NCI-H526 treated with DMSO at 0.1 percent for 48 hours (cell line): ENCODE measurements at regions not wholly inside any gene's neighbourhood (a gene's known extent, or its start where the extent isn't known, plus 50 kb on each side); places are given as distances from the start of the nearest gene placed in this dataset.

ENCODE experiments used
- DNase-seq: peaks from one replicate; lab custom pipeline; 2025; lab: John Stamatoyannopoulos, UW

DNA sequence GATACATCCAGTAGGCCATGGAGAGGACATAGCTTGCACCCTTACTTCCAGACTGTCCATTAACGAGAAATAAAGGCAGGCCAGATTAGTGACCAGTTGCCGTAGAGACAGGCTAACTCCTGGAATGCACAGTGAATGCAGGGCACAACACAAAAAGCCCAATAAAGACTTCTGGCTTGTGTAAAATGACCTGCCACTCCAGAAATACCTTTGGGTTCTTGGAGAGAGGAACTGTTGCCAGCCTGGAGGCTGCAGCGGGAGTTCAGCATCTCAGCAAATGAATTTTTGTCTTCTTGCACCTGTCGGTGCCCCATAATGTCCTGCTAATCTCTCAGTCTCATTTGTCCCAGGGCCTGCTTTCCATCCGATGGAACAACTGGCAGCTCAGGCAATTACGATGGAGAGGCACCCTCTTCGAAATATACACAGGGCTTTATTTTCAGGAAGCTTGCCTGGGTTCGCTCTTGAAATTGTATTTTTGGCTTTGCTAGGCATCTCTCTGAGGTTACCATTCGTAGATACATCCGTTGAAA lies 538.8 kb upstream of the ZNF462 start:
- no peak for DNase-seq

DNA sequence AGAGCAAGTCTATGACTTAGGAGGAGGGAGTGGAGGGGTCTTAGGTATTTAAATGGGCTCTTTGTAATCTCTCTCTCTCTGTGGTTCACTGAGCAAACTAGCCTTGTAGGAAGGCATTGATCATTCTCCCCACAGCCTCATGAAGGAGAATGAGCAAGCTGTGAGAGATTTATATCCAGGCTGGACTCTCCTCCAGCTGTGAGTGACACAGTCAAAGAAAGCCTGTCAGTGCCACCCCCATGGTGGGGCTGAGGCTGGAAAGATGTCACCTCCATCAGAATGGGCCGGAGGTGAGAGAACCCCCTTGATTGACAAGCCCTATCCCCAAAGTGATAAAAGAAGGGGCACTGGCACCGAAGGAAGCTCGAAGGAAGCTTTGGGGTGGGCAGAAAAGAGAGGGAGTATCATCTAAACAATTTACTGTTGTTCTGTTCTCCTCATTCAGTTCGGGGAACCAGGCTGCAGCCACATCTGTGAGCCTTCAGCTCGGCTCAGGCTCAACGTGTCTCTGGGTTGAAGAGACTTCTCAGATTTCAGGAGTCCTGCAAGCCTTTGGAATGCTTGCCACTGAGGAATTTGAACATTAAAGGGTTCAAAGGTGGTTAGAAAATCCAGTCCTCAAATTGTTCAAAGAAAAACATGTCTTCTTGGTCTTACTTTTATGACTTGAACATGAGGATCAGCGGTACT lies 538.2 kb upstream of the ZNF462 start:
- no peak for DNase-seq

DNA sequence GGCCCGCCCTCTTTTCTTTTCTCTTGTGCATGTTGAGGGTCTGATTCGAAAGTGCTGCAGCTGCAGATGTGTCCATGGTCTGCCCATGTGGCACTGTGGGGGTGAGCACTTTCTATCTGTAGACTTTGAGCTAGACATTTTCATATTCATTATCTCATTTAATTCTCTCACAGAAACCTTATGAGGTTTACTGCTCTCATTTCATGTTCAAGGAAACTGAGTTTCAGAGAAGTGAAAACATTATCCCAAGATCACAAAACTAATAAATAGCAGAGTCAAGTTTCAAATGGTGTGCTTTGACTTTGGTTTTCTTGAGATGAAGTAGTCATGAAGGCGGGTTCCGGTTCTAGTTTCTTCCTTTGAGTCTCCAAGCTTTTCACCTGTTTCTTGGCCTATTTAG lies 536.5 kb upstream of the ZNF462 start:
- no peak for DNase-seq

DNA sequence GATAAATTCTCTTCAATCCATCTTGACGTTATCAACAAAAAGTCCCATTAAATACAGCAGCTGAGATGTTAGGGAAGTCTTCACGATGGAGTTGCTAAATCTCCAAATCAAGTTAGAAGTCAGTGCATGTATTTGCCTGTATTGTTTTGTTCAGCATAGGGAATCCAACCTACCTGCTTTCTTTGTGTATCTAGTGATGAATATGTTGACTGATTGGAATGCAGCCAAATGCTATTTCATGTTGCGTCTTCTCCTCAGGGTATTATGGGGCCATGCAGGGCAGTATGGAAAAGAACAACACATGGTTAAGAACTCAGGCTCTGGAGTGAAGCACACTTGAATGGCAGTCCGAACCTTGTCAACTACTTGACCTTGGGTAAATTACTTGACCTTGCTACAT lies 529.5 kb upstream of the ZNF462 start:
- DNase-seq, result no peak

DNA sequence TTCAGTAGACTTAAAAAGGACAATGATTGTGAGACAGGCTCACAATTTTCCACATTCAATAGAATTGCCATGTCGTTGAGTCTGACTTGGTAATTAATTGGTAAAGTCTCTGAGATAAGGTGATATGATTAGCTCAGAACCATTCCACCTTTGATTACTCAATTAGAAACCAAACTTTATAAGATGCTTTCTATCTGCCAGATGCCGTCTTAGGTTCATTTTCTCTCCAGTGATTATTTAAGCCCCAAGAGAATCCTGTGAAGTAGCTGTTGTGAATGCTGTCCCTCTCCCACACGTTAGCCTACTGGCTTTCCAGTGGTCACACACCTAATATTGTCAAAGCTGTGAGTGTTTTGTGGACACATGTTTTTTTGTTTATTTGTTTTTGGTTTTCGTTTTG lies 528.9 kb upstream of the ZNF462 start:
- no peak for DNase-seq

DNA sequence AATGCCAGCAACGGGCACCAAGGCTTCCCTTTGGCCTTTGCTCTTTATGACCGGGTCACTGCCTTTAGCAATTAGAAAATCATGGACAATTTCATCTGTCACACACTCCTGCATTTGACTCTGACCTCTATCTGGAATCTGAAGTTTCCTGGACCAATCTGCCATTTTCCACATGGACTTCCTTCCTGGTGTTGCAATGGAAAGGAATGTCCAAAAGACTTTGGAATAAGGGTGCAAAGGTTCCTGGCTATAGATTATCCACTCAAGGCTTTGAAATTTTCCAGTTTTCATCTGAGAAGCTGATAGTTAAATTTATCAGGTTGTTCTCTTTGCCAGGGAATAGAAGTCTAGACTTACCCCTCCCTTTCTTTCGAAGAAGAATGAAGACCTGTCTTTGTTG lies 523.1 kb upstream of the ZNF462 start:
- DNase-seq, result no peak

DNA sequence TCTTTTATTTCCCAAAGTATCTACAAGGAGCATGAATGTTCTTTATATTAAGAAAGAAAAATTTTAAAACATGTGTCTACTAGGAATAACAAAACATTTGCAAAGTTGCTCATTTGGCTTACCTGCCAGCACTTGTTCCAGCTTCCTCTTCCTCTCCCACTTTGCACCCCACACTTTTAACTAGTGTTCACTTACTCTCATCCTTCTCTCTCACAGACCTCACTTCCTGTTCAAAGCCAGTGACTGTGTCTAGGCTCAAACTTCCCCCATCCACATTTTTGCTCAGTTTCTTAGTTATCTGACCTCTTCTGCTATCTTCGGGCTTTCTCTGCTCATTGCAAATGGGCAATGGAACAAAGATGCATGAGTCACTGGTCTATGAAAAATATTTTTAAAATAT lies 512.2 kb upstream of the ZNF462 start:
- no peak for DNase-seq

DNA sequence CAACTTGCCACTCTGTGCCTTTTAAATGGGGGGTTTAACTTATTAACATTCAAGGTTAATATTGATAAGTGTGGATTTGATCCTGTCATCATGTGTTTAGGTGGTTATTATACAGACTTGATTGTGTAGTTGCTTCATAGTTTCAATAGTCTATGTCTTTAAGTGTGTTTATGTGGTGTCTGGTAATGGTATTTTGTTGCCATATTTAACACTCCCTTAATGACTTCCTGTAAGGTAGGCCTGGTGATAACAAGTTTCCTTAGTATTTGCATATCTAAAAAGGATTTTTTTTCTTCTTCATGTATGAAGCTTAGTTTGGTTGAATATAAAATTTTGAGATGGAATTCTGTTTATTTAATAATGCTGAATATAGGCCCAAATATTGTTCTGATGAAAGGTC lies 506.0 kb upstream of the ZNF462 start:
- DNase-seq, result no peak

DNA sequence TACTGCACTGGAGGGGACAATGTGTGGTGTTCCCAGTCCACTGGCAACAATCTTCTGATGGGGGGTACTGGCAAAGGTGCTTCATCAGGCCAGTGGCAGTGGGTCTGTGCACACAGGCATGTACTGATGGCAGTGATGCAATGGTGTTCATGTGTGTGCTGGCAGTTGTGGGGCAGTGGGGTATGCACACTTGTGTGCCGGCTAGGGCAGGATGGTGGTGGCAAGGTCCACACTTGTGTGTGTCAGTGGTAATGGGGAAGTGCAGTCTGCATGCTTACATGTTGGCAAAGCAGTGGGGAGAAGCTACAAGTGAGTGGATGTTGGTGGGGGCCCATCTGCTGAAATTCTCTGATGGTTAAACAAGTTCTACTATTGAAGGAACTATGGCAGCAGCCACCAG lies 504.6 kb upstream of the ZNF462 start:
- no peak for DNase-seq

DNA sequence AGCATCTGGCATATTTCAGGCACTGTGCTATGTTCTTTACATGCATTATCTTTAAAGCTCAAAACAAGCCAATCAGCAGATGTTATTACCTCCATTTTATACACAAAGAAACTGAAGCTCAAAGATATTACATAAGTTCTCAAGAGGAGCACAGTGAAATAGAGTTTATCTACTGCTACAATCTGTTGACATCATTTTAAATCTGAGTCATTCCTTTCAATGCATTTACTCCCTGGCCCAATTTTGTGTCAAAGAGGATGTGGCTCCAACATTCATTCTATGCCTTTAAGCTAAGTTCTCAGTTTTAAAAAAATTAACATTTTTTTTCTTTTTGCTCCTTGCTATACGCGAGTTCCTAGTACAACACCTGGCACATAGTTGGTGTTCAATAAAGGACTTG lies 486.3 kb upstream of the ZNF462 start:
- DNase-seq, result no peak

DNA sequence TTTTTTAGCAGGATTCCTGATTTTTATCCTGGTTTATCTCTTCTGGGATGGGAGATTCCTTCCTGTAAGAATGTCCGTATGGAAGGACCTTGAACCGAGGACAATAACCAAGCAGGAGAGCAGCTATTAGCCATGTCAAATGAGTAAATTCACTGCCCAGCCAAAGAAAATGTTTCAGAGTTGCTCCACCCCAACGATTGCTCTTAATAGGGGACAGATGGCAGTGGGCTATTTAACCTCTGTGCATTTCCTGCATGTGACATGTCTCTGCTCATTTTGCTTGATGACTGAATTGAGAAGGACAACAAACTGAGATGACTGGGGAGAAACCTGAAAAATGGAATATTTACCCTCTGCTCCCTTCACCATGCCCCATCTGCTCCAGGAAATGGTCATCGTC lies 479.9 kb upstream of the ZNF462 start:
- no peak for DNase-seq

DNA sequence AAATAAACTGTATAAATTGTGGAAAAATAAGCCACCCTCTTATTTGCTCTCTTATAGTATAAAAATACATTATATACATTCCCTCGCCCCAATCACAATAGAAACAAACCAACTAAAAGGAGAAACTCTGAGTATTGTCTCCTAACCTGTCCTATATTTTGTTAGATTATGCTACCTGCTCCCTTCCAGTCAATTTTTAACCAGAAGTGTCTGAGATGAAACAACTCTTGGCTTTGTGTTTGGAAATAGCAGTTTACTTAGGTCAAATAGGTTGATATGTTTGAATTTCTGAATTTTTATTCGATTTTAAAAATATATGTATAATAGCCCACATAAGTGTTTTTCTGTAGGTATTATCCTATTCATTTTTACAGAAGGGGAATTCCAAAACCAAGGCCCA lies 475.0 kb upstream of the ZNF462 start:
- no peak for DNase-seq

DNA sequence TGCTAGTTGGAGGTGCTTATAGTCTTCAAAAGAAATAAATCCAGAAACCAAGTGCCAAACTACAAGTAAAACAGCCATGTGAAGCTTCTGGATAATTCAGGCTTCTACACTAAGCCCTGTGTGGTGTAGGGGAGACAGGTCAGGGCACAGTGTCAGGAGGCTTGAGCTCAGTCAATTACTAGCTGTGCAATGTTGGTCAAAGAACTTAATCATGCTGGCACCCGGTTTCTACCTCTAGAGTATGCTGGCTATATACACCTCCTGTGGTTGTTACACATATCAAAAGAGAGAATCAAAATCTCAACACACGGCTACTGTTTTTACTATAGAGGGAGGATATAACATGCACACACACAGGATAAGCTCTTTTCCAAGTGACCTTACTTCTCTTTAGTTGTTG lies 469.7 kb upstream of the ZNF462 start:
- no peak for DNase-seq

DNA sequence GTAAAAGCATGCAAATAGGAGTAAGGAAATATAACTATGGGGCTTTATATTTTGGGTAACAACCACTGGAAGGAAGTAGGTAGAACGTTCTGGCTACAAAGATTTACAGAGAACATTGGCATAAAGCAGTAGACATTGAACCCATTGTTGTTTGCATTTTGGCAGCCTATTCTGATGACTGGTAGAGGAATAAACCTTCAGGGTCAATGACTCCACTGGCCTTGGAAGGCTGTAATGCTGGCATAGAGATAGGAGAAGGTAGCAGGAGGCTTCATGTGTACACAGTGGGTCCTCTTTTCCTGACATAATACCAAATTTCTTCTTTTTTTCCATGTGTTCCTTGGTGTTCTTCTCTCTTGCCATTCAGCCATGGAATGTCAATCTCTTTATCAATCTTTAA lies 462.8 kb upstream of the ZNF462 start:
- no peak for DNase-seq

DNA sequence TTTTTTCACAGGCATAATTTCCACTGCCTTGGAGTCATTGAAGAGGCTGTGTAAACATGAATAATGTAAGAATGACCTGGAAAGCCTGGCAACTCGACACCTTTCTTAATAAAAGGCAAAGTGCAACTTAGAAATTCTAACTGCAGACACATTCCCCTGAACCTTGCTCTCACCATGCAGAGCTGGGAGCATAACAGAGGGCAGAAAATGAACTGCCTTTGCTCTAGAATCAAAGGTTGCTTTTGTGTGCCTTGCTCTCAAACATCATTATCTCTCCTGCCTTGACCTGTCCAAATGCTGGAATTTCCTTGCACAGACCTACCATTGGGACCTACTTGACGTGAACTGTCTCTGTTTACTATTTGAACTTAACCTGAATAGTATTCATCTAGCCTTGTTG lies 462.0 kb upstream of the ZNF462 start:
- DNase-seq, result no peak

DNA sequence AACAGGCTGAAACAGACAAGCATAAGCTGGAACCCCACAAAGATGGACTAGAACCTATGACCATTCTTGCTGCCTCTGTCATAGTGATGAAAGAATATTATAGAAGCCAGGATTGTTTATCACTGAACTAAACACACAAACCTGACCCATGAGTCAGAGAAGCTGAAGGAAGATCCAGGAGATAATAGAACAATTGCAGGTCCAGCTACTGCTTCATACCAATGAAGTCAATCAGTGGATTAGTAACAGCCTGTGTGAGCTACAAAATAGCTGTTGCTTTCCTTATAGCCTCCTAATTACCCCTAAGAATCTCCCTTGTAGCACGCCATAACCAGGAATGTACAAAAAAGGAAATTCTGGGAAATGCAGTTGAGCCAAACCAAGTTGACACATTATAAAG lies 459.9 kb upstream of the ZNF462 start:
- no peak for DNase-seq

DNA sequence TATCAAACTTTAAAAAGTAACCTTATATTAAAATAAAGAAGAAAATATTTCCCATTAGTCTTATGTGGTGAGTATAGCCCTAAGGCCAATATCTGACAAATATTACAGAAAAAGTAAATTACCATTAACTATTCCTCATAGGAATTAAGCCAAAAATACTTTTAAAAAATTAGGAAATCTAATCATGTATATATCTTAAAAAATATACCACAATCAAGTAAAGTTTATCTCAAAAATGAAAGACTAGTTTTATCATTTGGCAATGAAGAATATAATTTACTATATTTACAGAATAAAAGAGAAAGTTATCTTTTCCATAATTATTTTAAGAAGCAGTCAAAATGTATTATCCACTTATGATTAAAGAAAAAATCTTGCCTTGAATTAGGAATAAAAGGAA lies 458.8 kb upstream of the ZNF462 start:
- no peak for DNase-seq

DNA sequence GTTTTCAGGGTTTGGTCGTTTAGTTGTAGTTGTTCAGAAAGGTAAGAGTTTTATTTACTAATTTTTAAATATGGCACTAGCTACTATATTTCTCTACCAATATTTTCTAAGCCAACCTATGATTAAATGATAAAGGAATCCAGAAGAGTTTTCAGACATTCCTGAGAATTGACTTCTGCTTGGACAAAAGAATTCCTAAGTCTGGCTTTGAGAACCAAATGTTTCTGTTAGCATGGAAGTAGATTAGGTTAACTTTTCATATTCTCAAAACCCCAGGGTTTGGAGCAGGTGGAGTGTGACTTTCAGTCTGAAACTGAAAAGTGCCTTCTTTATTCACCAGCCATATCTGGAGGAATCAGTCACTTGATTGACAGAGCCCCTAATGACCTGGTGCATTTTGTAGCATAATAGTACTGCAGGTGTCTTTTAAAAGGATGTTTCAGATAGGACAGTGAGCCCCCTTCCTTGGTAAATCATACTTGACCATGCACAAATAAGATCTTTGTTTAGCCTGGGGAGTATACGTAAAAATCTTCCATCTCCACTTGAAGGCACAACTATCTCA lies 457.0 kb upstream of the ZNF462 start:
- DNase-seq, result no peak

DNA sequence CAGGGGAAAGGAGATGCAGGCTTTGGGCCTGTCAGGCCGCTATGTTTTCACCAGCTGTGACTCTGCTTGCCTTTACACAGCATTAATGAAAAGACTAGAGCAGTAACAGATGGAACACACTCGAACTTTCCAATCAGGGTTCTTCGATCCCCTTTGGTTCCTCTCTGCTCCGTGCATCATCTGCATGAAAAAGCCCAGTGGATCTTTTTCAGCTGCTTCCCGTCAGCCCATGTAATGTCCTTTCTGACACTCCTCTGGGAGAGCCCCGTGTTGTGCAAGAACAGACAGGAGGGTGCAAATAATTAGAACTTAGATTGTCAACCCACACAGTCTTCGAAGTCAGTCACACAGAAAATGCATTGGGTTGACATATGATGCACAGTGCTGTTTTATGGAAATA lies 448.9 kb upstream of the ZNF462 start:
- DNase-seq, result no peak

DNA sequence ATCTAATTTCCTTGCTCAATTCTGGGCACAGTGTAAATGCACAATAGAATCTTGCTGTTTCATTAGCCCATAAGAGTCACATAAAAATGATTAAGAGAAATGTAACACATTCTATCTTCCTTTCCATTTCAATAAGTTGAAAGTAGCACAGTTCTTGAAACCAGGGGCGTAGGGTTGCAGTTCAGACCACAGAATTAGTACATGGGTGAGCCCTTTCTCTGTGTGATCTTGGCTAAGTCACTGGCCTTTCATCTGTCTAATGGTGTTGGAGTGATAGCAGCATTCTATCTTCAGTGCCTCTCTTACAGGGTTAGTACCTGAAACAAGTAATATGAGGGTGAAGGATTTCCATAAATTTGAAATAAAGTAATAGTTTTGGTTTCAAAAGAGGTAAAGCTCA lies 445.3 kb upstream of the ZNF462 start:
- no peak for DNase-seq

DNA sequence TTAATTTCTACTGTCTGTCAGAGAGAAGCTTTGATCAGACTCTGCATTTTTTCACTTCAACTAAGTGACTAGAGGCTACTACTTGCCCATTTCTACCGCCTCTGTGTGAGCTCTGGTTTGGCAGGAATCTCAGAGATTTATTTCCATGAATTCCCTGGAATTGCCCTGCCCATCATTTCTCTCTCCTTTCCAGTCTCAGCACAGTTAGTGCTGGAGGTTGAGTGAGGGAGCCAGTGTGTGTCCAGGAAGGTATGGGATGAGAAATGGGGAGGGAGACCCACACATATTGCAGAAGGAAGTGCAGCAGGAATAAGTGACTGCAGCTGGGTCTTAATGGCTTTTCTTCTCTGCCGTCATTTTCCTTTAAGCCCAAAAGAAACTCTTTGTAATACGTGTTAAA lies 443.1 kb upstream of the ZNF462 start:
- DNase-seq, result no peak

DNA sequence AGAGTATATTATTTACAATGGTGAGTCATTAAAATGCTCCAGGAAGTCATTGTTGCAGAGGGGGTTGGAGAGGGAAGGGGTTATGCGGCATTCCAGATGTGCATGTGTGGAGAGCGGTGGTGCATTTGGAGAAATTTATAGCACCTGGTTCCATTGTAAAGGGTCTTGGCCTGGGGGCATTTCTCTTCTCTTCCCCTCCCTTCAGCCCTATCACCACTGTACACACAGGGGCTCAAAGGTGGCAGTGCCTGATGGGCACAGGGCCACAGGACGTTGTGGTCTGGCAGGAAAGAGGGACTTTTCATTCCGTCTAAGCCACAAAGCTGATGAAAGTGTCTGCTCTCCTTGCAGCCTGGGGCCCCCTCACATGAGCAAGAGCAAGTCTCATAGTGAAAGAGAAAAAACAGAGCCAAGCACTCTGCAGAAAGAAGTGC lies 442.4 kb upstream of the ZNF462 start:
- no peak for DNase-seq

DNA sequence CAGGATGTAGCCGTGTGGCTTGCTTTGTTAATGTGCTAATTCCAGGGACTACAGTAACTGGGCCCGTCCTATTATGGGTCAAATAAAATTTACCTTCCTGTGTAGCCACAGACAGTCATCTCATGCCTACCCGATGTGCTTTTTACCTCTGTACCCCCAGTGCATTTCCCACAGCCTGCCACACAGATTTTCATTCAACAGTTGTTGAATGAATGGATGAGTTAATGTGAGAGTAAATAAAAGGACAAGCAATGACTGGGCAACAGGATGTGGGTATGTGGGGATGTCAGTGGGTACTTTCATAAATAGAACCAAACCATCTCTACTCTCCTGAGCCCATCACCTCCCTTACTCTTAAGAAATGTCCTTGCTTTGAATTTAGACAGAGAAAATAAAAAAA lies 441.2 kb upstream of the ZNF462 start:
- DNase-seq, result no peak

DNA sequence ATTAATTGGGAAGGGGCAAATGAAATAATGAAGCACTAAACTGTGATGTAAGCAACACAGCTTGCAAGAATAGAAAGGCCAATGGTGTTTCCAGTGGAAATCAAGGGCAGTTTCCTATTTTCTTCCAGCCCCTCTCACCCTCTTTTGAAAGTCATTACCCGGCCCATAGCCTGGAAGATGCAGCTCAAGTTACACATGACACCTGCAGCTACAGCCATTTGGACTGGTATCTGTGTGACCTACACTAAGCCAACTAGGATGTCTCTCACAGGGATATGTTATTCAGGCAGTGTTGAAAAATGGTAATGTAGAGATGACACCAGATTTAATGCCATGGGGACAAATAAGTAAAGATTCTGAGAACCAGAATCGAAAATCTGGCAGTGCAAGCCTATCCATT lies 439.4 kb upstream of the ZNF462 start:
- no peak for DNase-seq
